A673 (cell line): ENCODE measurements at regions not wholly inside any gene's neighbourhood (a gene's known extent, or its start where the extent isn't known, plus 50 kb on each side); places are given as distances from the start of the nearest gene placed in this dataset.
A peak's percentile ranks its signal among the peaks of the same experiment; 100 is the strongest.

Experiments
- BruUV-seq: library from RNA; stranded (reverse); fragments of 400-500 nt; replicated peaks from 2 replicates; lab custom pipeline; 2021; lab: Mats Ljungman, UMichigan
- CTCF ChIA-PET: fragments of 300-600 bp; sonication (Branson Sonifier 250); formaldehyde crosslinking; loops from one replicate; lab custom pipeline; 2022; ENCODE audit warnings: antibody characterized with exemption; lab: Charles Lee
- POLR2A ChIA-PET: fragments of 300-600 bp; sonication (Branson Sonifier 250); formaldehyde crosslinking; loops from one replicate; lab custom pipeline; 2022; ENCODE audit warnings: antibody characterized with exemption; ENCODE audit not compliant: low non-redundant PET; lab: Charles Lee
- DNase-seq: peaks from one replicate; pipeline ENCODE4 v3.0.0-alpha.2; 2015; ENCODE audit warnings: low spot score
- H3K27ac ChIP-seq: fragments of 200-600 bp; sonication (generic); 2 replicates; pipeline ENCODE4 v1.5.1; 2016; ENCODE audit warnings: mixed run types, low read depth, mild to moderate bottlenecking, mixed read lengths, antibody characterized with exemption, low read length; ENCODE audit not compliant: poor library complexity, severe bottlenecking
- H3K27me3 ChIP-seq: fragments of 200-600 bp; sonication (generic); replicated peaks from 2 replicates; pipeline ENCODE4 v1.6.1; 2017; ENCODE audit warnings: mixed run types, low read depth, mild to moderate bottlenecking, mixed read lengths, antibody characterized with exemption, low read length; ENCODE audit not compliant: insufficient read depth, poor library complexity
- H3K36me3 ChIP-seq: fragments of 200-600 bp; sonication (generic); 2 replicates; pipeline ENCODE4 v1.6.1; 2016; ENCODE audit warnings: mixed run types, mild to moderate bottlenecking, mixed read lengths, antibody characterized with exemption, low read length; ENCODE audit not compliant: insufficient read depth, poor library complexity, severe bottlenecking
- H3K4me1 ChIP-seq: fragments of 200-600 bp; sonication (generic); 2 replicates; pipeline ENCODE4 v1.6.1; 2017; ENCODE audit warnings: mixed run types, mild to moderate bottlenecking, mixed read lengths, antibody characterized with exemption, low read length; ENCODE audit not compliant: insufficient read depth, poor library complexity, severe bottlenecking
- H3K4me3 ChIP-seq: fragments of 200-600 bp; sonication (generic); 2 replicates; pipeline ENCODE4 v1.5.1; 2016; ENCODE audit warnings: low read depth, mixed run types, mild to moderate bottlenecking, mixed read lengths, low read length; ENCODE audit not compliant: poor library complexity, severe bottlenecking
- H3K9me3 ChIP-seq: fragments of 200-600 bp; sonication (generic); 2 replicates; pipeline ENCODE4 v1.6.1; 2016; ENCODE audit warnings: mixed run types, low read depth, mild to moderate bottlenecking, mixed read lengths, antibody characterized with exemption, low read length; ENCODE audit not compliant: poor library complexity, severe bottlenecking
- EZH2 ChIP-seq: fragments of 200-600 bp; sonication (generic); IDR thresholded peaks from 2 replicates; pipeline ENCODE4 v1.6.1; 2017; ENCODE audit warnings: borderline replicate concordance, low read depth, mild to moderate bottlenecking, mixed read lengths, antibody characterized with exemption, low read length; ENCODE audit not compliant: poor library complexity, severe bottlenecking
- intact Hi-C: fragments of 100-400 bp; cut with micrococcal nuclease; formaldehyde crosslinking; loops from one replicate; pipeline ENCODE4 v1.10.0; 2022; ENCODE audit not compliant: unreplicated experiment
- TF ChIP-seq, protein P1 (sequence below): fragments of 300-800, 200-600 bp; sonication (generic); conservative IDR thresholded peaks from 2 replicates; pipeline ENCODE4 v1.5.1; 2017; ENCODE audit warnings: low read depth, mild to moderate bottlenecking, antibody characterized with exemption, low read length, moderate library complexity, mixed read lengths

DNA sequence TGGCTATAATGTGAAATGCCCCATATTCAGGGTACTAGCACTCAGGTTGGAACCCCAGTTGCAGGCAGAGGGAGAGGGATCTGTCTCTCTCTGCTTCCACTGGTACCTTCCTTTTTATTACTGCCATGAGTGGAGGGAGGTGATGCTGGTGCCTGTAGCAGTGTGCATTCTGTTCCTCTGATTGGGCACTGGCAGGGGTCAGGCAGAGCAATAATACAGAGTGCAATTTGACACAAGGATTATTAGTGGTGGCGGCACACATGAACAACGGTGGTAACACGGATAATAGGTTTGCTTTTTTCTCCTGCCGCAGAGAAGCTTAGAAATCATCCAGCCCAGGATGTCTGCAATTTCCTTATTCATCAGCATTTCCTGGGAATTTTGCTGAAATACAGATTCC lies 525.7 kb downstream of the SLC4A3 start:
- DNase-seq = no peak
- TF ChIP-seq EZH2 = no peak
- TF ChIP-seq, protein P1, sequence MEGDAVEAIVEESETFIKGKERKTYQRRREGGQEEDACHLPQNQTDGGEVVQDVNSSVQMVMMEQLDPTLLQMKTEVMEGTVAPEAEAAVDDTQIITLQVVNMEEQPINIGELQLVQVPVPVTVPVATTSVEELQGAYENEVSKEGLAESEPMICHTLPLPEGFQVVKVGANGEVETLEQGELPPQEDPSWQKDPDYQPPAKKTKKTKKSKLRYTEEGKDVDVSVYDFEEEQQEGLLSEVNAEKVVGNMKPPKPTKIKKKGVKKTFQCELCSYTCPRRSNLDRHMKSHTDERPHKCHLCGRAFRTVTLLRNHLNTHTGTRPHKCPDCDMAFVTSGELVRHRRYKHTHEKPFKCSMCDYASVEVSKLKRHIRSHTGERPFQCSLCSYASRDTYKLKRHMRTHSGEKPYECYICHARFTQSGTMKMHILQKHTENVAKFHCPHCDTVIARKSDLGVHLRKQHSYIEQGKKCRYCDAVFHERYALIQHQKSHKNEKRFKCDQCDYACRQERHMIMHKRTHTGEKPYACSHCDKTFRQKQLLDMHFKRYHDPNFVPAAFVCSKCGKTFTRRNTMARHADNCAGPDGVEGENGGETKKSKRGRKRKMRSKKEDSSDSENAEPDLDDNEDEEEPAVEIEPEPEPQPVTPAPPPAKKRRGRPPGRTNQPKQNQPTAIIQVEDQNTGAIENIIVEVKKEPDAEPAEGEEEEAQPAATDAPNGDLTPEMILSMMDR = no peak
- no peaks in the 10 kb centered on the region for H3K27me3 ChIP-seq
- no TSS peak for BruUV-seq
- no peaks in the 10 kb centered on the region for H3K36me3 ChIP-seq
- intact Hi-C loops = no loop called here
- ChIA-PET POLR2A (no interaction called here), CTCF (no interaction called here)
- H3K4me1 ChIP-seq = peaks cover 12% of the 10 kb centered on the region
- H3K9me3 ChIP-seq = no peaks in the 10 kb centered on the region
- no peak overlapping the region for H3K27ac ChIP-seq
- H3K4me3 ChIP-seq = no peak overlapping the region

DNA sequence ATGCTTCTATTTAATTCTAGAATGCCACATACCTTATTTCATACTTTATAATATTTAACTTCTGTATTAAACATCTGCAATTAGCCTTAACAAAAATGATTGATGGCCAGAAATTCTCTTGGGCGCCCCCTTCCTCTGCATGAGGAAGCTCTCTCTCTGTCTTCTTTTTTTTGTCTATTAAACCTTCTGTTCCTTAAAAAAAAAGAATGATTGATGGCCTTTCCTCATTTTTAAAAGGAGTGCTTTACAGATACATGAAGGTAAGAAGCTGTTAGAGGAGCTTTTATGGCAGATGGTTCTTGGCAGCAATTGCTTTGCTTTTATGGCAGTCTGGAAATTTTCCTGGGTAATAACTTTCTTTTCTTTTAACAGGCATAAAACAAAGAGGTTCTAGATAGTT lies 526.9 kb downstream of the SLC4A3 start:
- no peaks in the 10 kb centered on the region for H3K9me3 ChIP-seq
- intact Hi-C loops = no loop called here
- TF ChIP-seq EZH2 = no peak
- TF ChIP-seq, protein P1 = peak; percentile 61
- no peaks in the 10 kb centered on the region for H3K27me3 ChIP-seq
- POLR2A ChIA-PET = no interaction called here
- H3K4me1 ChIP-seq = peaks cover 12% of the 10 kb centered on the region
- DNase-seq = peak; percentile 9
- H3K27ac ChIP-seq = no peak overlapping the region
- no peak overlapping the region for H3K4me3 ChIP-seq
- no peaks in the 10 kb centered on the region for H3K36me3 ChIP-seq
- CTCF ChIA-PET = interaction anchor here (1.0 kb wide), 1 partner anchor 16 kb away, joined by 4 read pairs; no protein-coding TSS in a partner anchor
- no TSS peak for BruUV-seq

DNA sequence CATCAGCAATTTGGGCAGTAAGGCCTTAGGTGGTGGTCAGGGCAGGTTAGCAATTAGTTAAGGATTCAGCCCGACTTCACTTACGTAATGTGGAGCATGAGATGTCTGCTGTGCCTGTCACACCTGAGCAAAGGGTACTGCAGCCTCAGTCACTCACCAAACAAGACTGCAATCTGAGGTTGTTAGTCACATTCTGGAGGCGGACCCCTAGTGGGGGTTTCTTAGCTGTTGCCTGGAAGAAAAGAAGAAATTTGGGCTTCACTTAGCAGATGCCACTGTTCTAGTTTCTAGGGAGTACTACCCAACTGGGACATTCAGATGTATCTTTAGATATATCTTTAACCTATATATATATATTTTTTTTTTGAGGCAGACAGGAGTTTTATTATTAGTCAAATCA lies 529.9 kb downstream of the SLC4A3 start:
- CTCF ChIA-PET = no interaction called here
- BruUV-seq = no TSS peak
- POLR2A ChIA-PET = no interaction called here
- Histone ChIP-seq H3K27ac (no peak overlapping the region), H3K27me3 (no peaks in the 10 kb centered on the region), H3K36me3 (no peaks in the 10 kb centered on the region), H3K9me3 (no peaks in the 10 kb centered on the region), H3K4me3 (no peak overlapping the region), H3K4me1 (peaks cover 20% of the 10 kb centered on the region)
- intact Hi-C loops = no loop called here
- DNase-seq = no peak
- no peak for TF ChIP-seq EZH2
- TF ChIP-seq, protein P1 = no peak
